ENCODE measurements at regions not wholly inside any gene's neighbourhood (a gene's known extent, or its start where the extent isn't known, plus 50 kb on each side); places are given as distances from the start of the nearest gene placed in this dataset.

GRCh38 chr11:127710831-127711230 lies 710.3 kb upstream of the KIRREL3 start:
- DNase-seq (ENCODE audit: unreplicated experiment): no peak
- Mint-ChIP-seq H3K4me1 (ENCODE audit: insufficient read depth, unreplicated experiment) (no peaks in the 10 kb centered on the region), H3K36me3 (ENCODE audit: insufficient read depth, unreplicated experiment) (no peaks in the 10 kb centered on the region), H3K27ac (ENCODE audit: low read depth, unreplicated experiment) (no peak overlapping the region), H3K27me3 (ENCODE audit: insufficient read depth, unreplicated experiment) (no peaks in the 10 kb centered on the region), H3K9me3 (ENCODE audit: unreplicated experiment) (no peaks in the 10 kb centered on the region), H3K4me3 (ENCODE audit: unreplicated experiment) (no peak overlapping the region)
- no TSS peak for BruUV-seq (replicated peaks)
- ChIA-PET CTCF (interaction anchor here (0.6 kb wide), 1 partner anchor 45 kb away, joined by 3 read pairs; no protein-coding TSS in a partner anchor), POLR2A (no interaction called here)
- intact Hi-C loops (cut with micrococcal nuclease): no loop called here
- TF ChIP-seq CTCF (IDR thresholded peaks at IDR 0.05; ENCODE audit: unreplicated experiment): no peak

- Mint-ChIP-seq H3K27me3 (ENCODE audit: insufficient read depth, unreplicated experiment) (no peaks in the 10 kb centered on the region), H3K4me1 (ENCODE audit: insufficient read depth, unreplicated experiment) (no peaks in the 10 kb centered on the region), H3K36me3 (ENCODE audit: insufficient read depth, unreplicated experiment) (no peaks in the 10 kb centered on the region), H3K27ac (ENCODE audit: low read depth, unreplicated experiment) (no peak overlapping the region), H3K9me3 (ENCODE audit: unreplicated experiment) (no peaks in the 10 kb centered on the region), H3K4me3 (ENCODE audit: unreplicated experiment) (no peak overlapping the region)
- ChIA-PET CTCF (interaction anchor here (0.6 kb wide), 1 partner anchor 204 kb away, joined by 3 read pairs; no protein-coding TSS in a partner anchor), POLR2A (no interaction called here)
- BruUV-seq (replicated peaks): no TSS peak
- intact Hi-C loops (cut with micrococcal nuclease): no loop called here
- TF ChIP-seq CTCF (IDR thresholded peaks at IDR 0.05; ENCODE audit: unreplicated experiment): no peak
- no peak for DNase-seq (ENCODE audit: unreplicated experiment)
Measured at GRCh38 chr11:127709960-127710359, 709.4 kb upstream of the KIRREL3 start.

GRCh38 chr11:127693686-127694085 lies 693.1 kb upstream of the KIRREL3 start:
- BruUV-seq (replicated peaks): no TSS peak
- TF ChIP-seq CTCF (IDR thresholded peaks at IDR 0.05; ENCODE audit: unreplicated experiment): no peak
- CTCF ChIA-PET: interaction anchor here (0.6 kb wide), 1 partner anchor 977 kb away, joined by 3 read pairs; no protein-coding TSS in a partner anchor
- no peak overlapping the region for H3K4me3 Mint-ChIP-seq (ENCODE audit: unreplicated experiment)
- H3K27ac Mint-ChIP-seq (ENCODE audit: low read depth, unreplicated experiment): no peak overlapping the region
- intact Hi-C loops (cut with micrococcal nuclease): no loop called here
- H3K9me3 Mint-ChIP-seq (ENCODE audit: unreplicated experiment): peaks cover 20% of the 10 kb centered on the region
- DNase-seq (ENCODE audit: unreplicated experiment): no peak
- H3K36me3 Mint-ChIP-seq (ENCODE audit: insufficient read depth, unreplicated experiment): no peaks in the 10 kb centered on the region
- POLR2A ChIA-PET: no interaction called here
- no peaks in the 10 kb centered on the region for H3K27me3 Mint-ChIP-seq (ENCODE audit: insufficient read depth, unreplicated experiment)
- H3K4me1 Mint-ChIP-seq (ENCODE audit: insufficient read depth, unreplicated experiment): no peaks in the 10 kb centered on the region

- no peak overlapping the region for H3K4me3 Mint-ChIP-seq (ENCODE audit: unreplicated experiment)
- no peak for TF ChIP-seq CTCF (IDR thresholded peaks at IDR 0.05; ENCODE audit: unreplicated experiment)
- POLR2A ChIA-PET: no interaction called here
- CTCF ChIA-PET: no interaction called here
- no peaks in the 10 kb centered on the region for H3K36me3 Mint-ChIP-seq (ENCODE audit: insufficient read depth, unreplicated experiment)
- H3K27me3 Mint-ChIP-seq (ENCODE audit: insufficient read depth, unreplicated experiment): no peaks in the 10 kb centered on the region
- intact Hi-C loops (cut with micrococcal nuclease): no loop called here
- H3K27ac Mint-ChIP-seq (ENCODE audit: low read depth, unreplicated experiment): no peak overlapping the region
- BruUV-seq (replicated peaks): no TSS peak
- H3K9me3 Mint-ChIP-seq (ENCODE audit: unreplicated experiment): no peaks in the 10 kb centered on the region
- peaks cover 7% of the 10 kb centered on the region for H3K4me1 Mint-ChIP-seq (ENCODE audit: insufficient read depth, unreplicated experiment)
- no peak for DNase-seq (ENCODE audit: unreplicated experiment)
Measured at GRCh38 chr11:127683321-127683720, 682.8 kb upstream of the KIRREL3 start.

Data from MCF 10A (cell line).